Keratinocyte (primary cell): ENCODE measurements at regions not wholly inside any gene's neighbourhood (a gene's known extent, or its start where the extent isn't known, plus 50 kb on each side); places are given as distances from the start of the nearest gene placed in this dataset.

ENCODE experiments used
- DNase-seq: peaks from one replicate; pipeline ENCODE4 v3.0.0-alpha.2; 2011; ENCODE audit warnings: low read depth, missing footprints, low spot score
- FAIRE-seq: peaks from 2 replicates; lab custom pipeline; 2011; peaks lifted over from hg19 to GRCh38; lab: Jason Lieb, UNC
- H2AFZ ChIP-seq: 2 replicates; pipeline ENCODE4 v1.6.0; 2012; ENCODE audit warnings: low read length, control low read depth, inconsistent platforms; ENCODE audit not compliant: control insufficient read depth
- H3K27ac ChIP-seq: 2 replicates; pipeline ENCODE4 v1.5.1; 2011; ENCODE audit warnings: low read length; ENCODE audit not compliant: control insufficient read depth, insufficient read depth
- H3K27me3 ChIP-seq: 3 replicates; pipeline ENCODE4 v1.6.0; 2011; ENCODE audit warnings: low read length; ENCODE audit not compliant: control insufficient read depth, insufficient read depth; ENCODE audit errors: extremely low read depth
- H3K36me3 ChIP-seq, 2 experiments: 2 replicates in 1 of 2; 3 replicates in 1 of 2; pipeline ENCODE4 v1.5.1; 2011; ENCODE audit warnings: low read length in 2 of 2, mild to moderate bottlenecking in 1 of 2; ENCODE audit not compliant: control insufficient read depth in 2 of 2, insufficient read depth in 2 of 2; ENCODE audit errors: extremely low read depth in 1 of 2
- H3K4me1 ChIP-seq: 3 replicates; pipeline ENCODE4 v1.5.1; 2011; ENCODE audit warnings: low read length; ENCODE audit not compliant: control insufficient read depth, insufficient read depth; ENCODE audit errors: extremely low read depth
- H3K4me2 ChIP-seq: 3 replicates; pipeline ENCODE4 v1.6.0; 2011; ENCODE audit warnings: low read depth, low read length; ENCODE audit not compliant: control insufficient read depth, insufficient read depth; ENCODE audit errors: extremely low read depth
- H3K4me3 ChIP-seq, 3 experiments: fragments of 200-600 bp in 1 of 3; sonication (generic) in 1 of 3; 2 replicates in 2 of 3; 3 replicates in 1 of 3; pipeline ENCODE4 v1.5.1; 2011 to 2016; ENCODE audit warnings: low read length in 3 of 3, mild to moderate bottlenecking in 3 of 3, control low read depth in 2 of 3, inconsistent platforms in 1 of 3, low read depth in 1 of 3, mixed read lengths in 1 of 3, mixed run types in 1 of 3, moderate library complexity in 1 of 3; ENCODE audit not compliant: control insufficient read depth in 2 of 3, insufficient read depth in 2 of 3; ENCODE audit errors: extremely low read depth in 1 of 3
- H3K79me2 ChIP-seq: 2 replicates; pipeline ENCODE4 v1.6.0; 2012; ENCODE audit warnings: low read length; ENCODE audit not compliant: control insufficient read depth, insufficient read depth
- H3K9ac ChIP-seq: 3 replicates; pipeline ENCODE4 v1.6.0; 2011; ENCODE audit warnings: low read length; ENCODE audit not compliant: control insufficient read depth, insufficient read depth; ENCODE audit errors: extremely low read depth
- H3K9me1 ChIP-seq: 3 replicates; pipeline ENCODE4 v1.6.0; 2011; ENCODE audit warnings: low read length; ENCODE audit not compliant: control insufficient read depth, insufficient read depth; ENCODE audit errors: extremely low read depth
- H3K9me3 ChIP-seq: 2 replicates; pipeline ENCODE4 v1.5.1; 2012; ENCODE audit warnings: low read depth, low read length; ENCODE audit not compliant: control insufficient read depth
- H4K20me1 ChIP-seq: 3 replicates; pipeline ENCODE4 v1.6.0; 2011; ENCODE audit warnings: low read length; ENCODE audit not compliant: control insufficient read depth, insufficient read depth; ENCODE audit errors: extremely low read depth
- CTCF ChIP-seq, 3 experiments: IDR thresholded peaks in 1 of 3; conservative IDR thresholded peaks in 1 of 3; optimal IDR thresholded peaks in 1 of 3; 2 replicates in 2 of 3; 3 replicates in 1 of 3; pipeline versions ENCODE3 to v1.5.1; 2011; ENCODE audit warnings: low read length in 3 of 3, mild to moderate bottlenecking in 3 of 3, moderate library complexity in 2 of 3, control low read depth in 1 of 3, inconsistent platforms in 1 of 3; ENCODE audit not compliant: insufficient read depth in 2 of 3; ENCODE audit errors: extremely low read depth in 1 of 3
- EZH2 ChIP-seq: IDR thresholded peaks from one replicate; pipeline ENCODE4 v1.6.1; 2012; ENCODE audit warnings: inconsistent platforms, mild to moderate bottlenecking, low read length, moderate library complexity
- dilution Hi-C: fragments of 300-500 bp; cut with MboI; formaldehyde crosslinking; loops from one replicate; pipeline ENCODE4 v1.7.0; 2020; ENCODE audit warnings: low sequenced_read_pairs; ENCODE audit not compliant: extremely low pct_ligation_motif_present

DNA sequence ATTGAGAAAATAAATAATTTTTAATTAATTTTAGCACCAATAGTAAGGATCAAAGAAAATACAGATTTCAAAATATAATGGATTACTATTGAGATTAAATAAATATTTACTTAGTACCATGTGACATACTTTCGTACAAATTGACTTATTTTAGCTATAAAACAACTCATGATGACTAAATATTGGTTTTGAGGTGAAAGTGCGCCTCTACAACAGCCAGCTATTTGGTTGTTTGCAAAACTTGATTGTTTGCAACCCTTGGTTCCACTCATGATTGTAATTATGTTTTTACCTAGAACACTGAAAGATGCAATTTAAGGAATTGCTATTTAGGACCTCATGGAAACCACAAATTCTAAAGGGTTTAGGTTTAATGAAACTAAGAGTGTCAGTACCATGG lies 51.9 kb upstream of the PPM1H start:
- TF ChIP-seq EZH2, result no peak
- no peak for TF ChIP-seq CTCF (optimal IDR thresholded peaks at IDR 0.05 in 1 of 3, IDR thresholded peaks at IDR 0.05 in 1 of 3, conservative IDR thresholded peaks at IDR 0.05 in 1 of 3; ENCODE audit: extremely low read depth in 1 of 3, insufficient read depth in 2 of 3, low read length in 3 of 3)
- FAIRE-seq, result no peak
- no peaks in the 10 kb centered on the region for H3K9me1 ChIP-seq
- dilution Hi-C loops, result no loop called here
- no peaks in the 10 kb centered on the region for H3K4me1 ChIP-seq
- H2AFZ ChIP-seq, result no peak overlapping the region
- H3K4me3 ChIP-seq, result no peak overlapping the region
- DNase-seq, result no peak
- H3K9me3 ChIP-seq, result no peaks in the 10 kb centered on the region
- no peaks in the 10 kb centered on the region for H3K79me2 ChIP-seq
- H4K20me1 ChIP-seq, result no peaks in the 10 kb centered on the region
- no peak overlapping the region for H3K9ac ChIP-seq
- H3K27me3 ChIP-seq, result no peaks in the 10 kb centered on the region
- H3K36me3 ChIP-seq, result no peaks in the 10 kb centered on the region
- no peak overlapping the region for H3K4me2 ChIP-seq
- no peak overlapping the region for H3K27ac ChIP-seq
